Body of pancreas (tissue), 4 donors: ENCODE measurements at regions not wholly inside any gene's neighbourhood (a gene's known extent, or its start where the extent isn't known, plus 50 kb on each side); places are given as distances from the start of the nearest gene placed in this dataset.

ENCODE experiments used
- ATAC-seq: fragments of 150-250 bp; one replicate; pipeline ENCODE4 v1.9.1; 2016
- DNase-seq, 4 donors: peaks; one replicate each; pipeline ENCODE4 v3.0.0-alpha.2; 2019
- H3K27ac ChIP-seq, 4 donors: fragments of 200-600 bp; sonication (generic); 1 replicate in 3 of 4; 2 replicates in 1 of 4; pipeline versions ENCODE4 v1.5.1 to v1.6.1; 2016 to 2019; ENCODE audit warnings: mild to moderate bottlenecking in 1 of 4, mixed read lengths in 1 of 4, moderate library complexity in 1 of 4
- H3K27me3 ChIP-seq, 2 donors: fragments of 200-600 bp; sonication (generic); one replicate each; pipeline ENCODE4 v1.6.0; 2016; ENCODE audit warnings: mild to moderate bottlenecking in 1 of 2
- H3K36me3 ChIP-seq, 2 donors: fragments of 200-600 bp; sonication (generic); replicated peaks in 1 of 2; 2 replicates each; pipeline ENCODE4 v1.5.1; 2016; ENCODE audit warnings: low read depth in 2 of 2; ENCODE audit not compliant: insufficient read depth in 1 of 2
- H3K4me1 ChIP-seq: fragments of 200-600 bp; sonication (generic); one replicate; pipeline ENCODE4 v1.6.0; 2016
- H3K4me3 ChIP-seq, 2 donors: fragments of 200-600 bp; sonication (generic); 1 replicate in 1 of 2; 2 replicates in 1 of 2; pipeline ENCODE4 v1.5.1; 2016 to 2019
- H3K9me3 ChIP-seq, 3 donors: fragments of 200-600 bp; sonication (generic); 1 replicate in 2 of 3; 2 replicates in 1 of 3; pipeline ENCODE4 v1.5.1; 2016
- CTCF ChIP-seq, 7 experiments: fragments of 450-650 bp in 4 of 7; fragments of 200-600 bp in 3 of 7; sonication (generic) in 3 of 7; IDR thresholded peaks; one replicate each; pipeline ENCODE4 v1.5.1; 2016 to 2019; ENCODE audit warnings: antibody characterized with exemption in 7 of 7
- POLR2A ChIP-seq, 3 donors: fragments of 450-650 bp; IDR thresholded peaks; one replicate each; pipeline ENCODE4 v1.6.1; 2016; ENCODE audit warnings: antibody characterized with exemption in 3 of 3, mild to moderate bottlenecking in 2 of 3
- WGBS, 2 donors: methylation state at CpG; one replicate each; pipeline ENCODE4 v1.1.5; 2017; 5-methylcytosine and 5-hydroxymethylcytosine counted together
- intact Hi-C: fragments of 100-400 bp; cut with DNase I; formaldehyde crosslinking; loops from one replicate; pipeline ENCODE4 v1.15.1; 2023

- ATAC-seq (no peak), DNase-seq (peak in 1 of 4 donors; percentile 12)
- 52 to 60% methylated on average over 11 of the region's 11 CpGs for WGBS, 2 donors
- peaks cover 24% of the 10 kb centered on the region for H3K4me1 ChIP-seq
- intact Hi-C loops, result no loop called here
- H3K9me3 ChIP-seq, result no peaks in the 10 kb centered on the region
- peak overlapping the region in 1 of 4 donors; percentile 79 for H3K27ac ChIP-seq
- no peaks in the 10 kb centered on the region for H3K36me3 ChIP-seq
- no peaks in the 10 kb centered on the region for H3K27me3 ChIP-seq
- TF ChIP-seq CTCF (IDR thresholded peaks at IDR 0.05) (no peak), POLR2A (IDR thresholded peaks at IDR 0.05) (no peak)
- H3K4me3 ChIP-seq, result no peak overlapping the region
These were observed 540.3 kb upstream of the MGMT start for GRCh38 chr10:128926711-128927110.

- H3K27me3 ChIP-seq, result no peaks in the 10 kb centered on the region
- H3K27ac ChIP-seq, result peak overlapping the region in 3 of 4 donors; percentile 42 to 79 (median 65)
- intact Hi-C loops, result no loop called here
- peaks cover 24% of the 10 kb centered on the region for H3K4me1 ChIP-seq
- peak; percentile 48 to 81 (median 56) for DNase-seq
- 22 to 32% methylated on average over 13 to 20 of the region's 20 CpGs for whole genome bisulfite sequencing, 2 donors
- H3K4me3 ChIP-seq, result no peak overlapping the region
- peak; percentile 84 for ATAC-seq
- no peaks in the 10 kb centered on the region for H3K36me3 ChIP-seq
- no peak for TF ChIP-seq CTCF (IDR thresholded peaks at IDR 0.05)
- peak in 1 of 3 donors; percentile 8 for TF ChIP-seq POLR2A (IDR thresholded peaks at IDR 0.05)
- no peaks in the 10 kb centered on the region for H3K9me3 ChIP-seq
These were observed 539.4 kb upstream of the MGMT start for GRCh38 chr10:128927497-128928161.

GRCh38 chr10:128928231-128928836 is 538.7 kb upstream of the MGMT start:
- DNase-seq (no peak), ATAC-seq (no peak)
- no peak for TF ChIP-seq POLR2A (IDR thresholded peaks at IDR 0.05)
- TF ChIP-seq CTCF (IDR thresholded peaks at IDR 0.05), result no peak
- intact Hi-C loops, result no loop called here
- H3K27me3 ChIP-seq, result no peaks in the 10 kb centered on the region
- H3K9me3 ChIP-seq, result no peaks in the 10 kb centered on the region
- 83 to 88% methylated on average over 33 of the region's 33 CpGs for WGBS, 2 donors
- H3K27ac ChIP-seq, result peak overlapping the region in 3 of 4 donors; percentile 42 to 79 (median 65)
- peaks cover 24% of the 10 kb centered on the region for H3K4me1 ChIP-seq
- H3K4me3 ChIP-seq, result no peak overlapping the region
- H3K36me3 ChIP-seq, result no peaks in the 10 kb centered on the region

GRCh38 chr10:128929131-128929530 is 537.9 kb upstream of the MGMT start:
- 30 to 32% methylated on average over 8 of the region's 8 CpGs for WGBS, 2 donors

More at GRCh38 chr10:128929131-128929530, 537.9 kb upstream of the MGMT start:
- intact Hi-C loops, result no loop called here
- DNase-seq, result no peak
- TF ChIP-seq CTCF (IDR thresholded peaks at IDR 0.05) (no peak), POLR2A (IDR thresholded peaks at IDR 0.05) (no peak)
- H3K36me3 ChIP-seq, result no peaks in the 10 kb centered on the region
- no peaks in the 10 kb centered on the region for H3K9me3 ChIP-seq
- peaks cover 24% of the 10 kb centered on the region for H3K4me1 ChIP-seq
- no peak overlapping the region for H3K4me3 ChIP-seq
- peak overlapping the region in 1 of 4 donors; percentile 79 for H3K27ac ChIP-seq
- no peak for ATAC-seq
- H3K27me3 ChIP-seq, result no peaks in the 10 kb centered on the region
